Karpas-422 (cell line): ENCODE measurements at regions not wholly inside any gene's neighbourhood (a gene's known extent, or its start where the extent isn't known, plus 50 kb on each side); places are given as distances from the start of the nearest gene placed in this dataset.

Experiments
- DNase-seq: peaks from one replicate; pipeline ENCODE4 v3.0.0-alpha.2; 2015
- H2AFZ ChIP-seq: fragments of 200-600 bp; sonication (generic); 2 replicates; pipeline ENCODE4 v1.6.1; 2014; ENCODE audit warnings: antibody characterized with exemption, low read length, mixed read lengths
- H3K27ac ChIP-seq: fragments of 200-600 bp; sonication (generic); 2 replicates; pipeline ENCODE4 v1.5.1; 2014; ENCODE audit warnings: mild to moderate bottlenecking, low read length, moderate library complexity
- H3K27me3 ChIP-seq: fragments of 200-600 bp; sonication (generic); 2 replicates; pipeline ENCODE4 v1.6.1; 2014; ENCODE audit warnings: low read length, mixed read lengths
- H3K36me3 ChIP-seq: fragments of 200-600 bp; sonication (generic); 2 replicates; pipeline ENCODE4 v1.6.1; 2014; ENCODE audit warnings: low read length, mixed read lengths; ENCODE audit not compliant: insufficient read depth
- H3K4me1 ChIP-seq: fragments of 200-600 bp; sonication (generic); 2 replicates; pipeline ENCODE4 v1.6.1; 2014; ENCODE audit warnings: mild to moderate bottlenecking, low read length, mixed read lengths
- H3K4me2 ChIP-seq: fragments of 200-600 bp; sonication (generic); 2 replicates; pipeline ENCODE4 v1.6.1; 2014; ENCODE audit warnings: low read length, low read depth, mild to moderate bottlenecking; ENCODE audit not compliant: poor library complexity, severe bottlenecking
- H3K4me3 ChIP-seq: fragments of 200-600 bp; sonication (generic); 2 replicates; pipeline ENCODE4 v1.5.1; 2014; ENCODE audit warnings: mild to moderate bottlenecking, antibody characterized with exemption, low read length, mixed read lengths
- H3K79me2 ChIP-seq: fragments of 200-600 bp; sonication (generic); 2 replicates; pipeline ENCODE4 v1.6.1; 2014; ENCODE audit warnings: mild to moderate bottlenecking, low read length, mixed read lengths
- H3K9ac ChIP-seq: fragments of 200-600 bp; sonication (generic); 2 replicates; pipeline ENCODE4 v1.6.0; 2014; ENCODE audit warnings: low read length
- H3K9me2 ChIP-seq: fragments of 200-600 bp; sonication (generic), shearing (Covaris generic); replicated peaks from 2 replicates; pipeline ENCODE4 v1.6.0; 2014; ENCODE audit warnings: mild to moderate bottlenecking, low read length, moderate library complexity; ENCODE audit not compliant: insufficient read depth
- H3K9me3 ChIP-seq: fragments of 300-700, 200-600 bp; sonication (generic); 2 replicates; pipeline ENCODE4 v1.6.1; 2014; ENCODE audit warnings: low read length, mixed read lengths
- H4K20me1 ChIP-seq: fragments of 200-600 bp; sonication (generic); 2 replicates; pipeline ENCODE4 v1.6.1; 2014; ENCODE audit warnings: mild to moderate bottlenecking, antibody characterized with exemption, low read length, low read depth; ENCODE audit not compliant: insufficient read depth

- H3K9ac ChIP-seq: no peak overlapping the region
- H3K27me3 ChIP-seq: no peaks in the 10 kb centered on the region
- H3K4me2 ChIP-seq: no peak overlapping the region
- H3K4me3 ChIP-seq: no peak overlapping the region
- H3K9me3 ChIP-seq: peaks cover 19% of the 10 kb centered on the region
- H3K79me2 ChIP-seq: no peaks in the 10 kb centered on the region
- H2AFZ ChIP-seq: no peak overlapping the region
- H3K4me1 ChIP-seq: no peaks in the 10 kb centered on the region
- no peaks in the 10 kb centered on the region for H4K20me1 ChIP-seq
- no peaks in the 10 kb centered on the region for H3K36me3 ChIP-seq
- no peak for DNase-seq
- no peak overlapping the region for H3K27ac ChIP-seq
- no peaks in the 10 kb centered on the region for H3K9me2 ChIP-seq
Measured at GRCh38 chr4:19793831-19794230, 457.9 kb upstream of the SLIT2 start.

- Histone ChIP-seq H3K9me3 (peaks cover 20% of the 10 kb centered on the region), H3K79me2 (no peaks in the 10 kb centered on the region), H3K4me3 (no peak overlapping the region), H3K36me3 (no peaks in the 10 kb centered on the region), H3K27ac (no peak overlapping the region), H3K27me3 (no peaks in the 10 kb centered on the region), H3K4me1 (no peaks in the 10 kb centered on the region), H2AFZ (no peak overlapping the region), H3K9me2 (no peaks in the 10 kb centered on the region), H4K20me1 (no peaks in the 10 kb centered on the region), H3K9ac (no peak overlapping the region), H3K4me2 (no peak overlapping the region)
- no peak for DNase-seq
Measured at GRCh38 chr4:19791422-19792123, 460.1 kb upstream of the SLIT2 start.

DNA sequence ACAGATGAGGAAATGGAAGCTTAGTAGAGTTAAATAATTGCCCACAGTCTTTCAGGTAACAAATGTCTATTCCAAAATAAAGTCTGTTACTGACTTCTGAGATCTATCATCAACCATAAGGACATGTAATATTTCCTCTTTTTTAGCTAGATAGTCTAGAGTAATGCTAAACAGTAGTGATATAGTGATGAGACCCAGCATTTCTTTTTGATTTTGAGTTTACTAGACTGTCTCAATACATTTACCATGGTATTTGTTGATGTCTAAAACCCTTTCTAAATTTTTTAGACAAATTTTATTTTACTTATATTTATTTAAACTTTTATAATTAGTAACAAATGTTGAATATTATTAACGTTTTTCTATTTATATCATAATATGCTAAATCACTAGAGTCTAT lies 465.1 kb upstream of the SLIT2 start:
- Histone ChIP-seq H3K9me3 (peaks cover 25% of the 10 kb centered on the region), H3K27me3 (no peaks in the 10 kb centered on the region), H3K36me3 (no peaks in the 10 kb centered on the region), H3K4me3 (no peak overlapping the region), H3K4me1 (no peaks in the 10 kb centered on the region), H4K20me1 (no peaks in the 10 kb centered on the region), H2AFZ (no peak overlapping the region), H3K9ac (no peak overlapping the region), H3K9me2 (no peaks in the 10 kb centered on the region), H3K79me2 (no peaks in the 10 kb centered on the region), H3K4me2 (no peak overlapping the region), H3K27ac (no peak overlapping the region)
- no peak for DNase-seq

DNA sequence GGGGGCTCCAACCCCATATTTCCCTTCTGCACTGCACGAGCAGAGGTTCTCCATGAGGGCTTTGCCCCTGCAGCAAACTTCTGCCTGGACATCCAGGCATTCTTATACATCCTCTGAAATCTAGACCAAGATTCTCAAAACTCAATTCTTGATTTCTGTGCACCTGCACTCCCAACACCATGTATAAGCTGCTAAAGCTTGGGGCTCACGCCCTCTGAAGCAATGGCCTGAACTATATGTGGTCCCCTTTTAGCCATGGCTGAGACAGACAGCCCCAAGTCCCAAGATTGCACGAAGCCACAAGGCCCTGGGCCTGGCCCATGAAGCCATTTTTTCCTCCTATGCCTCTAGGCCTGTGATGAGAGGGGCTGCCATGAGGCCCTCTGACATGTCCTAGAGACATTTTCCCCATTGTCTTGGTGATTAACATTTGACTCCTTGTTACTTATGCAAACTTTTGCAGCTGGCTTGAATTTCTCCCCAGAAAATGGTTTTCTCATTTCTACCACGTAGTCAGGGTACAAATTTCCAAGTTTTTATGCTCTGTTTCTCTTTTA lies 468.0 kb upstream of the SLIT2 start:
- Histone ChIP-seq H3K4me2 (no peak overlapping the region), H4K20me1 (no peaks in the 10 kb centered on the region), H3K9me2 (no peaks in the 10 kb centered on the region), H3K9ac (no peak overlapping the region), H3K27me3 (no peaks in the 10 kb centered on the region), H3K79me2 (no peaks in the 10 kb centered on the region), H3K9me3 (peaks cover 34% of the 10 kb centered on the region), H3K27ac (no peak overlapping the region), H2AFZ (no peak overlapping the region), H3K36me3 (no peaks in the 10 kb centered on the region), H3K4me1 (no peaks in the 10 kb centered on the region), H3K4me3 (no peak overlapping the region)
- no peak for DNase-seq

GRCh38 chr4:19780871-19781270 lies 470.8 kb upstream of the SLIT2 start:
- no peak for DNase-seq

GRCh38 chr4:19776929-19777328 lies 474.8 kb upstream of the SLIT2 start:
- H3K9me2 ChIP-seq: no peaks in the 10 kb centered on the region
- no peaks in the 10 kb centered on the region for H3K79me2 ChIP-seq
- H3K9me3 ChIP-seq: peaks cover 19% of the 10 kb centered on the region
- no peak overlapping the region for H3K4me3 ChIP-seq
- H3K9ac ChIP-seq: no peak overlapping the region
- H2AFZ ChIP-seq: no peak overlapping the region
- no peak for DNase-seq
- no peak overlapping the region for H3K27ac ChIP-seq
- H3K36me3 ChIP-seq: no peaks in the 10 kb centered on the region
- H3K27me3 ChIP-seq: no peaks in the 10 kb centered on the region
- H3K4me1 ChIP-seq: no peaks in the 10 kb centered on the region
- no peak overlapping the region for H3K4me2 ChIP-seq
- H4K20me1 ChIP-seq: no peaks in the 10 kb centered on the region

More at GRCh38 chr4:19780871-19781270, 470.8 kb upstream of the SLIT2 start:
- Histone ChIP-seq H3K4me1 (no peaks in the 10 kb centered on the region), H4K20me1 (no peaks in the 10 kb centered on the region), H3K9me2 (no peaks in the 10 kb centered on the region), H2AFZ (no peak overlapping the region), H3K4me3 (no peak overlapping the region), H3K27ac (no peak overlapping the region), H3K27me3 (no peaks in the 10 kb centered on the region), H3K4me2 (no peak overlapping the region), H3K79me2 (no peaks in the 10 kb centered on the region), H3K9ac (no peak overlapping the region), H3K9me3 (peaks cover 30% of the 10 kb centered on the region), H3K36me3 (no peaks in the 10 kb centered on the region)

DNA sequence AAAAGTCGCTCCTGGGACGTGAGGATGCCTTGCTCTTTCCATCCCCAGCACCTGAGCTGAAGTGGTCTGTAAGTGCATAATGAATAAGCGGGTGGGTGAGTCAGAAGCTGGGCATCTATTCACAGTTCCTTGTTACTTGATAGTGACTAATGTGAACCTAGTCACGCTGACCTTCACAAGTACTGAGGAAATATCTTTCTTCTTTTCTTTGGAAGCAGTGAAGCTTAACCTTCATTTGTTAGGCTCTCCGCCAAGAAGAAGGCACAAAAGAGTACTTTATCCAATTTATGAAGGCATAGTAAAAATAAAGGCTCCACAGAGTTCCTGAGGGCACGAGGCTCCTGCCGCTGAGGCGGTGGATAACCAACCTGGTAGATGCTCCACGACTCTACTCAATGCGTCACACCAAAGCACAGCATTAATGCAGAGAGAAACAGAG lies 475.7 kb upstream of the SLIT2 start:
- Histone ChIP-seq H3K79me2 (no peaks in the 10 kb centered on the region), H3K27ac (no peak overlapping the region), H3K9me3 (peaks cover 18% of the 10 kb centered on the region), H3K9me2 (no peaks in the 10 kb centered on the region), H3K36me3 (no peaks in the 10 kb centered on the region), H3K9ac (no peak overlapping the region), H4K20me1 (no peaks in the 10 kb centered on the region), H3K4me2 (no peak overlapping the region), H3K4me3 (no peak overlapping the region), H2AFZ (no peak overlapping the region), H3K4me1 (no peaks in the 10 kb centered on the region), H3K27me3 (no peaks in the 10 kb centered on the region)
- DNase-seq: no peak

GRCh38 chr4:19774690-19775256 lies 476.9 kb upstream of the SLIT2 start:
- Histone ChIP-seq H3K36me3 (no peaks in the 10 kb centered on the region), H3K4me2 (no peak overlapping the region), H3K9me3 (peaks cover 18% of the 10 kb centered on the region), H3K9me2 (no peaks in the 10 kb centered on the region), H3K79me2 (no peaks in the 10 kb centered on the region), H3K27ac (no peak overlapping the region), H2AFZ (no peak overlapping the region), H3K4me1 (no peaks in the 10 kb centered on the region), H4K20me1 (no peaks in the 10 kb centered on the region), H3K9ac (no peak overlapping the region), H3K27me3 (no peaks in the 10 kb centered on the region), H3K4me3 (no peak overlapping the region)
- no peak for DNase-seq
